Endothelial cell of umbilical vein (primary cell): ENCODE measurements at regions not wholly inside any gene's neighbourhood (a gene's known extent, or its start where the extent isn't known, plus 50 kb on each side); places are given as distances from the start of the nearest gene placed in this dataset.

Experiments
- BruUV-seq: library from RNA; stranded (reverse); fragments of 400-500 nt; replicated peaks from 2 replicates; lab custom pipeline; 2021; lab: Mats Ljungman, UMichigan
- CTCF ChIA-PET: fragments of 300-600, 350-600 bp; sonication (Branson Sonifier 250); formaldehyde crosslinking; loops from one replicate; lab custom pipeline; 2021; ENCODE audit warnings: antibody characterized with exemption, inconsistent platforms; lab: Charles Lee
- POLR2A ChIA-PET: fragments of 300-600, 350-600 bp; sonication (Branson Sonifier 250); formaldehyde crosslinking; loops from one replicate; lab custom pipeline; 2021; ENCODE audit warnings: antibody characterized with exemption, inconsistent platforms; lab: Charles Lee
- DNase-seq: peaks from one replicate; pipeline ENCODE4 v3.0.0-alpha.2; 2011; ENCODE audit warnings: low read depth, low spot score
- FAIRE-seq: peaks from 2 replicates; lab custom pipeline; 2011; peaks lifted over from hg19 to GRCh38; lab: Jason Lieb, UNC
- H2AFZ ChIP-seq: 2 replicates; pipeline ENCODE4 v1.6.0; 2012; ENCODE audit warnings: low read depth, low read length, control low read depth, inconsistent platforms
- H3K27ac ChIP-seq: 2 replicates; pipeline ENCODE4 v1.5.1; 2011; ENCODE audit warnings: low read depth, mild to moderate bottlenecking, control low read depth, low read length, moderate library complexity; ENCODE audit not compliant: insufficient read depth
- H3K27me3 ChIP-seq, 2 experiments: 2 replicates each; pipeline versions ENCODE4 v1.6.0 to v1.6.1; 2011; ENCODE audit warnings: low read length in 2 of 2, mixed read lengths in 1 of 2; ENCODE audit not compliant: control insufficient read depth in 2 of 2, insufficient read depth in 2 of 2
- H3K36me3 ChIP-seq, 2 experiments: 2 replicates in 1 of 2; 3 replicates in 1 of 2; pipeline ENCODE4 v1.5.1; 2011; ENCODE audit warnings: low read length in 2 of 2, mild to moderate bottlenecking in 1 of 2, moderate library complexity in 1 of 2; ENCODE audit not compliant: control insufficient read depth in 2 of 2, insufficient read depth in 2 of 2; ENCODE audit errors: extremely low read depth in 1 of 2
- H3K4me1 ChIP-seq: 3 replicates; pipeline ENCODE4 v1.5.1; 2011; ENCODE audit warnings: mild to moderate bottlenecking, low read length; ENCODE audit not compliant: control insufficient read depth, insufficient read depth; ENCODE audit errors: extremely low read depth
- H3K4me2 ChIP-seq: 2 replicates; pipeline ENCODE4 v1.6.1; 2011; ENCODE audit warnings: low read length, control low read depth, mixed read lengths; ENCODE audit not compliant: insufficient read depth
- H3K4me3 ChIP-seq, 3 experiments: fragments of 200-600 bp in 1 of 3; sonication (generic), shearing (Covaris generic) in 1 of 3; replicated peaks in 1 of 3; 2 replicates each; pipeline ENCODE4 v1.5.1; 2011 to 2016; ENCODE audit warnings: control low read depth in 3 of 3, low read length in 3 of 3, mild to moderate bottlenecking in 2 of 3, inconsistent platforms in 1 of 3, low read depth in 1 of 3, moderate library complexity in 1 of 3; ENCODE audit not compliant: insufficient read depth in 1 of 3
- H3K79me2 ChIP-seq: 2 replicates; pipeline ENCODE4 v1.6.0; 2012; ENCODE audit warnings: low read length, inconsistent platforms; ENCODE audit not compliant: control insufficient read depth, insufficient read depth
- H3K9ac ChIP-seq: replicated peaks from 2 replicates; pipeline ENCODE3; 2011; ENCODE audit warnings: low read length, control low read depth; ENCODE audit not compliant: insufficient read depth; ENCODE audit errors: extremely low read depth
- H3K9me1 ChIP-seq: replicated peaks from 3 replicates; pipeline ENCODE4 v1.6.0; 2011; ENCODE audit warnings: mild to moderate bottlenecking, low read length; ENCODE audit not compliant: control insufficient read depth, insufficient read depth; ENCODE audit errors: extremely low read depth
- H3K9me3 ChIP-seq: replicated peaks from 2 replicates; pipeline ENCODE4 v1.5.1; 2012; ENCODE audit warnings: low read length, inconsistent platforms; ENCODE audit not compliant: control insufficient read depth, insufficient read depth
- H4K20me1 ChIP-seq: replicated peaks from 2 replicates; pipeline ENCODE3; 2011; ENCODE audit warnings: mild to moderate bottlenecking, low read length; ENCODE audit not compliant: control insufficient read depth, insufficient read depth; ENCODE audit errors: extremely low read depth
- CTCF ChIP-seq, 2 donors: IDR thresholded peaks; 1 replicate in 1 of 2; 2 replicates in 1 of 2; pipeline ENCODE4 v1.5.1; 2011; ENCODE audit warnings: low read length in 2 of 2, mild to moderate bottlenecking in 2 of 2, moderate library complexity in 2 of 2, control low read depth in 1 of 2, inconsistent platforms in 1 of 2, low read depth in 1 of 2; ENCODE audit not compliant: insufficient read depth in 1 of 2; ENCODE audit errors: extremely low read depth in 1 of 2
- EZH2 ChIP-seq: IDR thresholded peaks from 2 replicates; pipeline ENCODE4 v1.6.1; 2012; ENCODE audit warnings: borderline replicate concordance, low read depth, mild to moderate bottlenecking, moderate library complexity, low read length, inconsistent platforms; ENCODE audit not compliant: severe bottlenecking
- FOS ChIP-seq: IDR thresholded peaks from 2 replicates; pipeline ENCODE4 v1.6.1; 2011; ENCODE audit warnings: mild to moderate bottlenecking, low read length, moderate library complexity, borderline replicate concordance; ENCODE audit not compliant: insufficient read depth
- GATA2 ChIP-seq: IDR thresholded peaks from 2 replicates; pipeline ENCODE4 v1.7.0; 2011; ENCODE audit warnings: low read depth, mild to moderate bottlenecking, moderate library complexity, mixed read lengths, low read length; ENCODE audit not compliant: insufficient read length, insufficient read depth
- JUN ChIP-seq: IDR thresholded peaks from 2 replicates; pipeline ENCODE4 v1.6.1; 2011; ENCODE audit warnings: borderline replicate concordance, low read depth; ENCODE audit not compliant: insufficient read length, insufficient read depth
- MAX ChIP-seq: IDR thresholded peaks from 2 replicates; pipeline ENCODE4 v1.6.1; 2011; ENCODE audit not compliant: insufficient read depth, insufficient read length
- MYC ChIP-seq: IDR thresholded peaks from one replicate; pipeline ENCODE4 v1.6.1; 2011; ENCODE audit warnings: mild to moderate bottlenecking, low read depth, low read length
- POLR2A ChIP-seq: IDR thresholded peaks from 2 replicates; pipeline ENCODE4 v1.6.1; 2012; ENCODE audit warnings: low read depth, mild to moderate bottlenecking, control low read depth, low read length
- POLR2AphosphoS5 ChIP-seq: IDR thresholded peaks from 2 replicates; pipeline ENCODE4 v1.6.1; 2012; ENCODE audit warnings: low read depth, mild to moderate bottlenecking, control low read depth, low read length, moderate library complexity; ENCODE audit not compliant: insufficient read depth
- dilution Hi-C: fragments of 300-500 bp; cut with MboI; formaldehyde crosslinking; loops from one replicate; pipeline ENCODE4 v1.15.0; 2019; ENCODE audit warnings: low sequenced_read_pairs; ENCODE audit not compliant: extremely low pct_ligation_motif_present
- intact Hi-C: fragments of 100-400 bp; cut with micrococcal nuclease; formaldehyde crosslinking; loops from one replicate; pipeline ENCODE4 v1.10.0; 2022

- Histone ChIP-seq H3K27ac (no peak overlapping the region), H3K79me2 (no peaks in the 10 kb centered on the region), H3K36me3 (no peaks in the 10 kb centered on the region), H4K20me1 (no peaks in the 10 kb centered on the region), H3K4me2 (no peak overlapping the region), H3K9me3 (peaks cover 5% of the 10 kb centered on the region), H2AFZ (no peak overlapping the region), H3K9me1 (no peaks in the 10 kb centered on the region), H3K4me3 (no peak overlapping the region), H3K27me3 (no peaks in the 10 kb centered on the region), H3K9ac (no peak overlapping the region), H3K4me1 (no peaks in the 10 kb centered on the region)
- dilution Hi-C loops, result no loop called here
- ChIA-PET POLR2A (no interaction called here), CTCF (interaction anchor here (1.2 to 1.5 kb wide), 2 partner anchors 16 to 102 kb away, joined by 3 read pairs; no protein-coding TSS in a partner anchor)
- FAIRE-seq (no peak), DNase-seq (no peak)
- TF ChIP-seq MYC (no peak), POLR2AphosphoS5 (no peak), JUN (no peak), POLR2A (no peak), EZH2 (no peak), CTCF (IDR thresholded peaks at IDR 0.05; ENCODE audit: extremely low read depth in 1 of 2, insufficient read depth in 1 of 2, low read depth in 1 of 2, low read length in 2 of 2) (no peak), GATA2 (no peak), FOS (no peak), MAX (no peak)
- intact Hi-C loops, result no loop called here
- BruUV-seq, result no TSS peak
These were observed 111.6 kb upstream of the ZFP42 start for GRCh38 chr4:187883836-187884475.
